GM23338 (cell line): ENCODE measurements at regions not wholly inside any gene's neighbourhood (a gene's known extent, or its start where the extent isn't known, plus 50 kb on each side); places are given as distances from the start of the nearest gene placed in this dataset.

Experiments used
- ATAC-seq: fragments of 200-7000 bp; cut with Tn5 transposase; 3 replicates; pipeline ENCODE4 v1.9.1; 2020
- DNase-seq: peaks from one replicate; pipeline ENCODE4 v3.0.0-alpha.2; 2015; ENCODE audit warnings: low spot score
- H2AFZ ChIP-seq: fragments of 200-600 bp; sonication (generic); 2 replicates; pipeline ENCODE4 v1.8.0; 2016; ENCODE audit warnings: antibody characterized with exemption, mild to moderate bottlenecking, moderate library complexity
- H3F3A ChIP-seq: fragments of 200-600 bp; sonication (generic); replicated peaks from 2 replicates; pipeline ENCODE4 v1.8.0; 2017; ENCODE audit warnings: antibody characterized with exemption, mixed run types, low read depth
- H3K27ac ChIP-seq: fragments of 200-600 bp; sonication (generic); 2 replicates; pipeline ENCODE4 v1.6.1; 2016; ENCODE audit warnings: low read depth
- H3K27me3 ChIP-seq: fragments of 200-600 bp; sonication (generic); 2 replicates; pipeline ENCODE4 v1.8.0; 2016; ENCODE audit warnings: mild to moderate bottlenecking, mixed run types, moderate library complexity; ENCODE audit not compliant: insufficient read depth
- H3K36me3 ChIP-seq: fragments of 200-600 bp; sonication (generic); 2 replicates; pipeline ENCODE4 v1.8.0; 2016; ENCODE audit warnings: mild to moderate bottlenecking; ENCODE audit not compliant: insufficient read depth
- H3K4me1 ChIP-seq: fragments of 200-600 bp; sonication (generic); 2 replicates; pipeline ENCODE4 v1.8.0; 2016; ENCODE audit warnings: mild to moderate bottlenecking, moderate library complexity; ENCODE audit not compliant: insufficient read depth
- H3K4me2 ChIP-seq: fragments of 200-600 bp; sonication (generic); 2 replicates; pipeline ENCODE4 v1.7.1; 2017; ENCODE audit warnings: mixed run types
- H3K4me3 ChIP-seq: fragments of 200-600 bp; sonication (generic); 2 replicates; pipeline ENCODE4 v1.6.1; 2016; ENCODE audit warnings: mixed run types
- H3K79me2 ChIP-seq: fragments of 200-600 bp; sonication (generic); replicated peaks from 2 replicates; pipeline ENCODE4 v1.8.0; 2017; ENCODE audit warnings: mild to moderate bottlenecking; ENCODE audit not compliant: insufficient read depth
- H3K9me2 ChIP-seq: fragments of 200-600 bp; sonication (generic); 2 replicates; pipeline ENCODE4 v1.8.0; 2017; ENCODE audit not compliant: insufficient read depth
- H4K20me1 ChIP-seq: fragments of 200-600 bp; sonication (generic); replicated peaks from 2 replicates; pipeline ENCODE4 v1.8.0; 2017; ENCODE audit warnings: mild to moderate bottlenecking; ENCODE audit not compliant: insufficient read depth
- H3K27ac Mint-ChIP-seq: 2 replicates; pipeline ENCODE4 v1.8.0; 2020; ENCODE audit warnings: inconsistent platforms, mild to moderate bottlenecking, moderate library complexity, mixed read lengths
- H3K27me3 Mint-ChIP-seq: 3 replicates; pipeline ENCODE4 v1.8.0; 2022; ENCODE audit warnings: low read depth, mild to moderate bottlenecking, moderate library complexity, mixed read lengths, inconsistent platforms; ENCODE audit not compliant: insufficient read depth, poor library complexity
- H3K36me3 Mint-ChIP-seq: 3 replicates; pipeline ENCODE4 v1.8.0; 2021; ENCODE audit warnings: low read depth, mild to moderate bottlenecking, inconsistent platforms, moderate library complexity, mixed read lengths
- H3K4me1 Mint-ChIP-seq: 3 replicates; pipeline ENCODE4 v1.8.0; 2020; ENCODE audit warnings: mild to moderate bottlenecking, inconsistent platforms, mixed read lengths
- H3K4me3 Mint-ChIP-seq: 3 replicates; pipeline ENCODE4 v1.8.0; 2021; ENCODE audit warnings: moderate library complexity, mild to moderate bottlenecking, inconsistent platforms, mixed read lengths
- H3K9me3 Mint-ChIP-seq: 3 replicates; pipeline ENCODE4 v1.8.0; 2020; ENCODE audit warnings: moderate library complexity, mild to moderate bottlenecking, inconsistent platforms, mixed read lengths
- CREB1 ChIP-seq: fragments of 250-450 bp; sonication (Bioruptor Pico); IDR thresholded peaks from 2 replicates; pipeline ENCODE4 v1.5.0; 2020; ENCODE audit warnings: low read depth, mild to moderate bottlenecking, moderate library complexity
- EZH2 ChIP-seq: fragments of 200-600 bp; sonication (generic); IDR thresholded peaks from one replicate; pipeline ENCODE4 v1.8.0; 2017; ENCODE audit warnings: antibody characterized with exemption, mild to moderate bottlenecking, low read depth; ENCODE audit not compliant: unreplicated experiment
- EZH2phosphoT487 ChIP-seq: fragments of 200-600 bp; sonication (generic); IDR thresholded peaks from one replicate; pipeline ENCODE4 v1.8.1; 2018; ENCODE audit warnings: antibody characterized with exemption; ENCODE audit not compliant: unreplicated experiment
- JUNB ChIP-seq: IDR thresholded peaks from one replicate; pipeline ENCODE4 v1.6.1; 2016; ENCODE audit warnings: antibody characterized with exemption; ENCODE audit not compliant: unreplicated experiment
- NANOG ChIP-seq: IDR thresholded peaks from 2 replicates; pipeline ENCODE4 v1.6.1; 2016; ENCODE audit warnings: antibody characterized with exemption, borderline replicate concordance
- POLR2AphosphoS5 ChIP-seq: IDR thresholded peaks from 2 replicates; pipeline ENCODE4 v1.6.1; 2016; ENCODE audit warnings: antibody characterized with exemption, low read depth
- STAT1 ChIP-seq: IDR thresholded peaks from one replicate; pipeline ENCODE4 v1.6.1; 2016; ENCODE audit warnings: antibody characterized with exemption; ENCODE audit not compliant: unreplicated experiment
- ZNF114 ChIP-seq: fragments of 250-450 bp; sonication (Bioruptor Pico); IDR thresholded peaks from 2 replicates; pipeline ENCODE4 v1.5.0; 2020; ENCODE audit warnings: mild to moderate bottlenecking, moderate library complexity
- ZNF331 ChIP-seq: fragments of 250-450 bp; sonication (Bioruptor Pico); IDR thresholded peaks from 2 replicates; pipeline ENCODE4 v1.5.0; 2020; ENCODE audit warnings: low read depth, mild to moderate bottlenecking, moderate library complexity
- TF ChIP-seq, protein P1 (sequence below): IDR thresholded peaks from 2 replicates; pipeline ENCODE4 v1.6.1; 2016; ENCODE audit warnings: antibody characterized with exemption
- TF ChIP-seq, protein P2 (sequence below), 2 experiments: fragments of 200-600 bp in 1 of 2; sonication (generic) in 1 of 2; conservative IDR thresholded peaks; 2 replicates each; pipeline versions ENCODE4 v1.5.1 to v1.6.1; 2016 to 2017; ENCODE audit warnings: antibody characterized with exemption in 2 of 2, low read depth in 2 of 2, mild to moderate bottlenecking in 2 of 2, moderate library complexity in 1 of 2
- TF ChIP-seq, protein P3 (sequence below): IDR thresholded peaks from one replicate; pipeline ENCODE4 v1.6.1; 2018; ENCODE audit warnings: antibody characterized with exemption; ENCODE audit not compliant: unreplicated experiment

DNA sequence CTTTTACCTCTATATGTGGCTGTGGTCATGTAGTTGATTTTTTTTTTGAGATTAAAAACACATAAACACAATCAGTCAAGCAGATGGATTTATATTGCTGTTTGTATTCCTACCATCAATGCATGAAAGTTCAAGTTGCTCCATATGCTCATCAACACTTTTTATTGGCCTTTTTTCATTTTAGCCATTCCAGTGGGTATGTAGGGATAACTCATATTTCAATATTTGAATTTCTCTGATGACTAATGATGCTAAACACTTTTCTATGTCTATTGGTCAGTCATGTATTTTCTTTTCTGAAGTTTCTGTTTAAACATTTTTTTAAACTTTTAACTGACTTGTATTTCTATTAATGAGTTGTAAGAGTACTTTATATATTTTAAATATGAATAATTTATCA lies 445.4 kb upstream of the RGMB start:
- Histone ChIP-seq H3K4me3 (no peak overlapping the region), H3K4me1 (no peaks in the 10 kb centered on the region), H3K27ac (no peak overlapping the region), H3K4me2 (no peak overlapping the region), H3F3A (no peaks in the 10 kb centered on the region), H2AFZ (no peak overlapping the region), H3K36me3 (no peaks in the 10 kb centered on the region; the same call in 1 of the 2 replicates), H3K27me3 (no peaks in the 10 kb centered on the region), H3K79me2 (no peaks in the 10 kb centered on the region), H3K9me2 (no peaks in the 10 kb centered on the region), H4K20me1 (no peaks in the 10 kb centered on the region)
- no peak overlapping the region for H3K27ac Mint-ChIP-seq
- DNase-seq (no peak), ATAC-seq (no peak)
- no peak overlapping the region for H3K4me3 Mint-ChIP-seq
- H3K36me3 Mint-ChIP-seq = no peaks in the 10 kb centered on the region
- TF ChIP-seq, protein P1, sequence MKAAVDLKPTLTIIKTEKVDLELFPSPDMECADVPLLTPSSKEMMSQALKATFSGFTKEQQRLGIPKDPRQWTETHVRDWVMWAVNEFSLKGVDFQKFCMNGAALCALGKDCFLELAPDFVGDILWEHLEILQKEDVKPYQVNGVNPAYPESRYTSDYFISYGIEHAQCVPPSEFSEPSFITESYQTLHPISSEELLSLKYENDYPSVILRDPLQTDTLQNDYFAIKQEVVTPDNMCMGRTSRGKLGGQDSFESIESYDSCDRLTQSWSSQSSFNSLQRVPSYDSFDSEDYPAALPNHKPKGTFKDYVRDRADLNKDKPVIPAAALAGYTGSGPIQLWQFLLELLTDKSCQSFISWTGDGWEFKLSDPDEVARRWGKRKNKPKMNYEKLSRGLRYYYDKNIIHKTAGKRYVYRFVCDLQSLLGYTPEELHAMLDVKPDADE = no peak
- TF ChIP-seq ZNF114 = no peak
- no peak for TF ChIP-seq EZH2
- no peak for TF ChIP-seq EZH2phosphoT487
- TF ChIP-seq, protein P2, sequence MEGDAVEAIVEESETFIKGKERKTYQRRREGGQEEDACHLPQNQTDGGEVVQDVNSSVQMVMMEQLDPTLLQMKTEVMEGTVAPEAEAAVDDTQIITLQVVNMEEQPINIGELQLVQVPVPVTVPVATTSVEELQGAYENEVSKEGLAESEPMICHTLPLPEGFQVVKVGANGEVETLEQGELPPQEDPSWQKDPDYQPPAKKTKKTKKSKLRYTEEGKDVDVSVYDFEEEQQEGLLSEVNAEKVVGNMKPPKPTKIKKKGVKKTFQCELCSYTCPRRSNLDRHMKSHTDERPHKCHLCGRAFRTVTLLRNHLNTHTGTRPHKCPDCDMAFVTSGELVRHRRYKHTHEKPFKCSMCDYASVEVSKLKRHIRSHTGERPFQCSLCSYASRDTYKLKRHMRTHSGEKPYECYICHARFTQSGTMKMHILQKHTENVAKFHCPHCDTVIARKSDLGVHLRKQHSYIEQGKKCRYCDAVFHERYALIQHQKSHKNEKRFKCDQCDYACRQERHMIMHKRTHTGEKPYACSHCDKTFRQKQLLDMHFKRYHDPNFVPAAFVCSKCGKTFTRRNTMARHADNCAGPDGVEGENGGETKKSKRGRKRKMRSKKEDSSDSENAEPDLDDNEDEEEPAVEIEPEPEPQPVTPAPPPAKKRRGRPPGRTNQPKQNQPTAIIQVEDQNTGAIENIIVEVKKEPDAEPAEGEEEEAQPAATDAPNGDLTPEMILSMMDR (conservative IDR thresholded peaks at IDR 0.05; ENCODE audit: low read depth in 2 of 2) = no peak
- TF ChIP-seq, protein P3, sequence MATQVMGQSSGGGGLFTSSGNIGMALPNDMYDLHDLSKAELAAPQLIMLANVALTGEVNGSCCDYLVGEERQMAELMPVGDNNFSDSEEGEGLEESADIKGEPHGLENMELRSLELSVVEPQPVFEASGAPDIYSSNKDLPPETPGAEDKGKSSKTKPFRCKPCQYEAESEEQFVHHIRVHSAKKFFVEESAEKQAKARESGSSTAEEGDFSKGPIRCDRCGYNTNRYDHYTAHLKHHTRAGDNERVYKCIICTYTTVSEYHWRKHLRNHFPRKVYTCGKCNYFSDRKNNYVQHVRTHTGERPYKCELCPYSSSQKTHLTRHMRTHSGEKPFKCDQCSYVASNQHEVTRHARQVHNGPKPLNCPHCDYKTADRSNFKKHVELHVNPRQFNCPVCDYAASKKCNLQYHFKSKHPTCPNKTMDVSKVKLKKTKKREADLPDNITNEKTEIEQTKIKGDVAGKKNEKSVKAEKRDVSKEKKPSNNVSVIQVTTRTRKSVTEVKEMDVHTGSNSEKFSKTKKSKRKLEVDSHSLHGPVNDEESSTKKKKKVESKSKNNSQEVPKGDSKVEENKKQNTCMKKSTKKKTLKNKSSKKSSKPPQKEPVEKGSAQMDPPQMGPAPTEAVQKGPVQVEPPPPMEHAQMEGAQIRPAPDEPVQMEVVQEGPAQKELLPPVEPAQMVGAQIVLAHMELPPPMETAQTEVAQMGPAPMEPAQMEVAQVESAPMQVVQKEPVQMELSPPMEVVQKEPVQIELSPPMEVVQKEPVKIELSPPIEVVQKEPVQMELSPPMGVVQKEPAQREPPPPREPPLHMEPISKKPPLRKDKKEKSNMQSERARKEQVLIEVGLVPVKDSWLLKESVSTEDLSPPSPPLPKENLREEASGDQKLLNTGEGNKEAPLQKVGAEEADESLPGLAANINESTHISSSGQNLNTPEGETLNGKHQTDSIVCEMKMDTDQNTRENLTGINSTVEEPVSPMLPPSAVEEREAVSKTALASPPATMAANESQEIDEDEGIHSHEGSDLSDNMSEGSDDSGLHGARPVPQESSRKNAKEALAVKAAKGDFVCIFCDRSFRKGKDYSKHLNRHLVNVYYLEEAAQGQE = no peak
- no peak for TF ChIP-seq CREB1 (CRISPR knock-in tag)
- TF ChIP-seq POLR2AphosphoS5 = no peak
- TF ChIP-seq ZNF331 (CRISPR knock-in tag) = no peak
- TF ChIP-seq JUNB = no peak
- TF ChIP-seq NANOG = no peak
- TF ChIP-seq STAT1 = no peak
- H3K27me3 Mint-ChIP-seq = no peaks in the 10 kb centered on the region
- H3K4me1 Mint-ChIP-seq = no peaks in the 10 kb centered on the region
- no peaks in the 10 kb centered on the region; the same call in 2 of the 3 replicates for H3K9me3 Mint-ChIP-seq
